Fibroblast of peridontal ligament (primary cell): ENCODE measurements at regions not wholly inside any gene's neighbourhood (a gene's known extent, or its start where the extent isn't known, plus 50 kb on each side); places are given as distances from the start of the nearest gene placed in this dataset.
"Not testable (repeated sequence)": the region's sequence is repeated elsewhere in the genome, so short reads cannot be mapped to it uniquely, and the experiment has no call there.

Experiments used
- DNase-seq: peaks from one replicate; pipeline ENCODE4 v3.0.0-alpha.2; 2010; ENCODE audit errors: extremely low read depth

- peak; percentile 40 for DNase-seq
Measured at GRCh38 chr20:5696011-5696559, 54.1 kb upstream of the SHLD1 start.

- DNase-seq = no peak
Measured at GRCh38 chr20:5691918-5692618, 58.1 kb upstream of the SHLD1 start.

- DNase-seq = no peak
Measured at GRCh38 chr20:5689463-5689862, 60.7 kb upstream of the SHLD1 start.

- no peak for DNase-seq
Measured at GRCh38 chr20:5688431-5688972, 61.7 kb upstream of the SHLD1 start.

GRCh38 chr20:5687884-5688283, 62.3 kb upstream of the SHLD1 start:
- no peak for DNase-seq

- no peak for DNase-seq
Measured at GRCh38 chr20:5686384-5687105, 63.7 kb upstream of the SHLD1 start.

- not testable (repeated sequence) for DNase-seq
Measured at GRCh38 chr20:5682556-5682955, 67.6 kb upstream of the SHLD1 start.

GRCh38 chr20:5680192-5680591, 69.4 kb upstream of the GPCPD1 start:
- no peak for DNase-seq

GRCh38 chr20:5678777-5679176, 68.0 kb upstream of the GPCPD1 start:
- DNase-seq = no peak

- DNase-seq = not testable (repeated sequence)
Measured at GRCh38 chr20:5677944-5678343, 67.1 kb upstream of the GPCPD1 start.

- no peak for DNase-seq
Measured at GRCh38 chr20:5677389-5677788, 66.6 kb upstream of the GPCPD1 start.

- no peak for DNase-seq
Measured at GRCh38 chr20:5675103-5676091, 64.6 kb upstream of the GPCPD1 start.

- DNase-seq = no peak
Measured at GRCh38 chr20:5674176-5674660, 63.4 kb upstream of the GPCPD1 start.

GRCh38 chr20:5670874-5671273, 60.1 kb upstream of the GPCPD1 start:
- no peak for DNase-seq

- no peak for DNase-seq
Measured at GRCh38 chr20:5670036-5670536, 59.3 kb upstream of the GPCPD1 start.

- DNase-seq = no peak
Measured at GRCh38 chr20:5668529-5668868, 57.7 kb upstream of the GPCPD1 start.

- no peak for DNase-seq
Measured at GRCh38 chr20:5667705-5668528, 57.1 kb upstream of the GPCPD1 start.

GRCh38 chr20:5665417-5665816, 54.6 kb upstream of the GPCPD1 start:
- DNase-seq = no peak

- no peak for DNase-seq
Measured at GRCh38 chr20:5663396-5663795, 52.6 kb upstream of the GPCPD1 start.

GRCh38 chr20:5662769-5663168, 52.0 kb upstream of the GPCPD1 start:
- no peak for DNase-seq
